Type B pancreatic cell (in vitro differentiated cells): ENCODE measurements at regions not wholly inside any gene's neighbourhood (a gene's known extent, or its start where the extent isn't known, plus 50 kb on each side); places are given as distances from the start of the nearest gene placed in this dataset.

Experiments
- DNase-seq: peaks from one replicate; pipeline ENCODE4 v3.0.0; 2021; ENCODE audit warnings: mixed read lengths; ENCODE audit not compliant: unreplicated experiment; ENCODE audit errors: extremely low spot score
- H3K27ac Mint-ChIP-seq: 2 replicates; pipeline ENCODE4 v1.8.0; 2021; ENCODE audit warnings: mild to moderate bottlenecking, mixed read lengths
- H3K27me3 Mint-ChIP-seq: 2 replicates; pipeline ENCODE4 v1.8.0; 2021; ENCODE audit warnings: mixed read lengths
- H3K36me3 Mint-ChIP-seq: 2 replicates; pipeline ENCODE4 v1.8.0; 2021; ENCODE audit warnings: mixed read lengths
- H3K4me1 Mint-ChIP-seq: one replicate; pipeline ENCODE4 v1.8.0; 2021; ENCODE audit warnings: mixed read lengths; ENCODE audit not compliant: unreplicated experiment
- H3K4me3 Mint-ChIP-seq: 2 replicates; pipeline ENCODE4 v1.8.0; 2021; ENCODE audit warnings: mild to moderate bottlenecking, mixed read lengths
- H3K9me3 Mint-ChIP-seq: 2 replicates; pipeline ENCODE4 v1.8.0; 2021; ENCODE audit warnings: mixed read lengths
- CTCF ChIP-seq: fragments of 200-600 bp; sonication (generic); conservative IDR thresholded peaks from 2 replicates; pipeline ENCODE4 v1.5.0; 2021; ENCODE audit warnings: antibody characterized with exemption, mild to moderate bottlenecking

GRCh38 chr1:239931341-239931740 lies 160.3 kb upstream of the FMN2 start:
- H3K36me3 Mint-ChIP-seq = no peaks in the 10 kb centered on the region
- TF ChIP-seq CTCF = no peak
- H3K27ac Mint-ChIP-seq = no peak overlapping the region
- peaks cover 3% of the 10 kb centered on the region for H3K9me3 Mint-ChIP-seq
- H3K27me3 Mint-ChIP-seq = no peaks in the 10 kb centered on the region
- no peak for DNase-seq
- H3K4me1 Mint-ChIP-seq = no peaks in the 10 kb centered on the region
- H3K4me3 Mint-ChIP-seq = no peak overlapping the region

GRCh38 chr1:239939602-239940001 lies 152.1 kb upstream of the FMN2 start:
- Mint-ChIP-seq H3K4me3 (no peak overlapping the region), H3K4me1 (no peaks in the 10 kb centered on the region), H3K36me3 (no peaks in the 10 kb centered on the region), H3K27me3 (no peaks in the 10 kb centered on the region), H3K9me3 (no peaks in the 10 kb centered on the region), H3K27ac (no peak overlapping the region)
- TF ChIP-seq CTCF = no peak
- no peak for DNase-seq

GRCh38 chr1:239943761-239944160 lies 147.9 kb upstream of the FMN2 start:
- H3K9me3 Mint-ChIP-seq = no peaks in the 10 kb centered on the region
- no peak overlapping the region for H3K4me3 Mint-ChIP-seq
- peaks cover 5% of the 10 kb centered on the region for H3K27me3 Mint-ChIP-seq
- no peak for TF ChIP-seq CTCF
- H3K4me1 Mint-ChIP-seq = no peaks in the 10 kb centered on the region
- DNase-seq = no peak
- H3K27ac Mint-ChIP-seq = no peak overlapping the region
- H3K36me3 Mint-ChIP-seq = no peaks in the 10 kb centered on the region

- Mint-ChIP-seq H3K27ac (no peak overlapping the region), H3K4me3 (no peak overlapping the region)
These were observed 147.0 kb upstream of the FMN2 start for GRCh38 chr1:239944666-239945065.

GRCh38 chr1:239947801-239948200 lies 143.9 kb upstream of the FMN2 start:
- Mint-ChIP-seq H3K4me3 (no peak overlapping the region), H3K27me3 (peaks cover 5% of the 10 kb centered on the region), H3K9me3 (no peaks in the 10 kb centered on the region), H3K36me3 (no peaks in the 10 kb centered on the region), H3K27ac (no peak overlapping the region), H3K4me1 (no peaks in the 10 kb centered on the region)
- no peak for DNase-seq
- TF ChIP-seq CTCF = no peak

More at GRCh38 chr1:239944666-239945065, 147.0 kb upstream of the FMN2 start:
- peaks cover 5% of the 10 kb centered on the region for H3K27me3 Mint-ChIP-seq
- TF ChIP-seq CTCF = no peak
- H3K36me3 Mint-ChIP-seq = no peaks in the 10 kb centered on the region
- no peaks in the 10 kb centered on the region for H3K4me1 Mint-ChIP-seq
- H3K9me3 Mint-ChIP-seq = no peaks in the 10 kb centered on the region
- DNase-seq = no peak

- no peaks in the 10 kb centered on the region for H3K36me3 Mint-ChIP-seq
- no peaks in the 10 kb centered on the region for H3K4me1 Mint-ChIP-seq
- peak; percentile 88 for TF ChIP-seq CTCF
- H3K4me3 Mint-ChIP-seq = no peak overlapping the region
- peaks cover 3% of the 10 kb centered on the region for H3K27me3 Mint-ChIP-seq
- no peaks in the 10 kb centered on the region for H3K9me3 Mint-ChIP-seq
- no peak for DNase-seq
- H3K27ac Mint-ChIP-seq = no peak overlapping the region
These were observed 140.1 kb upstream of the FMN2 start for GRCh38 chr1:239951511-239952140.
